Stimulated activated naive CD8-positive, alpha-beta T cell treated with anti-CD3 and anti-CD28 coated beads, Interleukin-15, Interleukin-2, amounts not matched to agents 100 ng/mL and 50 ng/mL, for 24 hours (primary cell): ENCODE measurements at regions not wholly inside any gene's neighbourhood (a gene's known extent, or its start where the extent isn't known, plus 50 kb on each side); places are given as distances from the start of the nearest gene placed in this dataset.
"Not testable (repeated sequence)": the region's sequence is repeated elsewhere in the genome, so short reads cannot be mapped to it uniquely, and the experiment has no call there.

ENCODE experiments used
- H3K27ac Mint-ChIP-seq: one replicate; pipeline ENCODE4 v1.8.0; 2021; ENCODE audit warnings: mild to moderate bottlenecking, mixed read lengths
- H3K27me3 Mint-ChIP-seq: one replicate; pipeline ENCODE4 v1.8.0; 2021; ENCODE audit warnings: mixed read lengths
- H3K36me3 Mint-ChIP-seq: one replicate; pipeline ENCODE4 v1.8.0; 2021; ENCODE audit warnings: low read depth, mixed read lengths
- H3K4me1 Mint-ChIP-seq: one replicate; pipeline ENCODE4 v1.8.0; 2021; ENCODE audit warnings: low read depth, mixed read lengths
- H3K4me3 Mint-ChIP-seq: one replicate; pipeline ENCODE4 v1.8.0; 2021; ENCODE audit warnings: mild to moderate bottlenecking, mixed read lengths
- H3K9me3 Mint-ChIP-seq: one replicate; pipeline ENCODE4 v1.8.0; 2021; ENCODE audit warnings: mixed read lengths

- not testable (repeated sequence) for H3K27me3 Mint-ChIP-seq, H3K9me3 Mint-ChIP-seq, H3K4me3 Mint-ChIP-seq, H3K36me3 Mint-ChIP-seq, H3K4me1 Mint-ChIP-seq, H3K27ac Mint-ChIP-seq
Observed at GRCh38 chr15:84094720-84095119, 140.9 kb upstream of the GOLGA6L4 start.

GRCh38 chr15:84097053-84097452 lies 138.5 kb upstream of the GOLGA6L4 start:
- not testable (repeated sequence) for H3K27me3 Mint-ChIP-seq, H3K9me3 Mint-ChIP-seq, H3K36me3 Mint-ChIP-seq, H3K4me3 Mint-ChIP-seq, H3K27ac Mint-ChIP-seq, H3K4me1 Mint-ChIP-seq

- Mint-ChIP-seq H3K9me3 (no peaks in the 10 kb centered on the region), H3K27me3 (peaks cover 6% of the 10 kb centered on the region), H3K27ac (no peak overlapping the region), H3K4me1 (no peaks in the 10 kb centered on the region), H3K36me3 (no peaks in the 10 kb centered on the region), H3K4me3 (no peak overlapping the region)
Observed at GRCh38 chr15:84098604-84099003, 137.0 kb upstream of the GOLGA6L4 start.

- no peaks in the 10 kb centered on the region for H3K9me3 Mint-ChIP-seq
- no peaks in the 10 kb centered on the region for H3K36me3 Mint-ChIP-seq
- H3K4me1 Mint-ChIP-seq: no peaks in the 10 kb centered on the region
- H3K27me3 Mint-ChIP-seq: peaks cover 6% of the 10 kb centered on the region
- H3K4me3 Mint-ChIP-seq: no peak overlapping the region
- H3K27ac Mint-ChIP-seq: no peak overlapping the region
Observed at GRCh38 chr15:84099181-84099580, 136.4 kb upstream of the GOLGA6L4 start.

- no peaks in the 10 kb centered on the region for H3K4me1 Mint-ChIP-seq
- H3K4me3 Mint-ChIP-seq: no peak overlapping the region
- no peaks in the 10 kb centered on the region for H3K36me3 Mint-ChIP-seq
- H3K27me3 Mint-ChIP-seq: peaks cover 13% of the 10 kb centered on the region
- no peaks in the 10 kb centered on the region for H3K9me3 Mint-ChIP-seq
- H3K27ac Mint-ChIP-seq: no peak overlapping the region
Observed at GRCh38 chr15:84103345-84103744, 132.2 kb upstream of the GOLGA6L4 start.

- Mint-ChIP-seq H3K9me3 (no peaks in the 10 kb centered on the region), H3K27ac (no peak overlapping the region), H3K4me1 (no peaks in the 10 kb centered on the region), H3K4me3 (no peak overlapping the region), H3K36me3 (no peaks in the 10 kb centered on the region), H3K27me3 (peaks cover 16% of the 10 kb centered on the region)
Observed at GRCh38 chr15:84104853-84105252, 130.7 kb upstream of the GOLGA6L4 start.

- Mint-ChIP-seq H3K4me3 (no peak overlapping the region), H3K27me3 (peaks cover 12% of the 10 kb centered on the region), H3K9me3 (no peaks in the 10 kb centered on the region), H3K27ac (no peak overlapping the region), H3K4me1 (no peaks in the 10 kb centered on the region), H3K36me3 (no peaks in the 10 kb centered on the region)
Observed at GRCh38 chr15:84108728-84109127, 126.8 kb upstream of the GOLGA6L4 start.

- no peak overlapping the region for H3K27ac Mint-ChIP-seq
- H3K9me3 Mint-ChIP-seq: no peaks in the 10 kb centered on the region
- no peak overlapping the region for H3K4me3 Mint-ChIP-seq
- H3K36me3 Mint-ChIP-seq: no peaks in the 10 kb centered on the region
- H3K27me3 Mint-ChIP-seq: peaks cover 24% of the 10 kb centered on the region
- no peaks in the 10 kb centered on the region for H3K4me1 Mint-ChIP-seq
Observed at GRCh38 chr15:84111575-84111974, 124.0 kb upstream of the GOLGA6L4 start.

- Mint-ChIP-seq H3K9me3 (no peaks in the 10 kb centered on the region), H3K27ac (no peak overlapping the region), H3K36me3 (no peaks in the 10 kb centered on the region), H3K27me3 (peaks cover 24% of the 10 kb centered on the region), H3K4me1 (no peaks in the 10 kb centered on the region), H3K4me3 (no peak overlapping the region)
Observed at GRCh38 chr15:84112025-84112424, 123.5 kb upstream of the GOLGA6L4 start.

- Mint-ChIP-seq H3K36me3 (no peaks in the 10 kb centered on the region), H3K4me1 (no peaks in the 10 kb centered on the region), H3K27me3 (peaks cover 15% of the 10 kb centered on the region), H3K4me3 (no peak overlapping the region), H3K9me3 (no peaks in the 10 kb centered on the region), H3K27ac (no peak overlapping the region)
Observed at GRCh38 chr15:84113919-84114318, 121.7 kb upstream of the GOLGA6L4 start.

- H3K36me3 Mint-ChIP-seq, H3K27ac Mint-ChIP-seq, H3K4me1 Mint-ChIP-seq, H3K4me3 Mint-ChIP-seq, H3K9me3 Mint-ChIP-seq: not testable (repeated sequence)
- H3K27me3 Mint-ChIP-seq: peaks cover 15% of the 10 kb centered on the region
Observed at GRCh38 chr15:84114680-84115079, 120.9 kb upstream of the GOLGA6L4 start.

- H3K9me3 Mint-ChIP-seq, H3K36me3 Mint-ChIP-seq: not testable (repeated sequence)
Observed at GRCh38 chr15:84119351-84119750, 116.2 kb upstream of the GOLGA6L4 start.

GRCh38 chr15:84120903-84121302 lies 114.7 kb upstream of the GOLGA6L4 start:
- H3K36me3 Mint-ChIP-seq, H3K4me1 Mint-ChIP-seq, H3K4me3 Mint-ChIP-seq, H3K9me3 Mint-ChIP-seq, H3K27ac Mint-ChIP-seq: not testable (repeated sequence)
- peaks cover 13% of the 10 kb centered on the region for H3K27me3 Mint-ChIP-seq

More at GRCh38 chr15:84119351-84119750, 116.2 kb upstream of the GOLGA6L4 start:
- not testable (repeated sequence) for H3K4me1 Mint-ChIP-seq, H3K27me3 Mint-ChIP-seq, H3K4me3 Mint-ChIP-seq, H3K27ac Mint-ChIP-seq

GRCh38 chr15:84128706-84129105 lies 106.9 kb upstream of the GOLGA6L4 start:
- peaks cover 14% of the 10 kb centered on the region for H3K27me3 Mint-ChIP-seq
- H3K4me3 Mint-ChIP-seq, H3K4me1 Mint-ChIP-seq, H3K27ac Mint-ChIP-seq, H3K9me3 Mint-ChIP-seq, H3K36me3 Mint-ChIP-seq: not testable (repeated sequence)

- not testable (repeated sequence) for H3K36me3 Mint-ChIP-seq, H3K4me3 Mint-ChIP-seq, H3K9me3 Mint-ChIP-seq, H3K27ac Mint-ChIP-seq, H3K4me1 Mint-ChIP-seq
- peaks cover 18% of the 10 kb centered on the region for H3K27me3 Mint-ChIP-seq
Observed at GRCh38 chr15:84130098-84130831, 105.3 kb upstream of the GOLGA6L4 start.

- not testable (repeated sequence) for H3K36me3 Mint-ChIP-seq, H3K9me3 Mint-ChIP-seq, H3K4me3 Mint-ChIP-seq, H3K27ac Mint-ChIP-seq, H3K4me1 Mint-ChIP-seq
- H3K27me3 Mint-ChIP-seq: peaks cover 17% of the 10 kb centered on the region
Observed at GRCh38 chr15:84135931-84136456, 99.6 kb upstream of the GOLGA6L4 start.
